ACC112 (cell line): ENCODE measurements at regions not wholly inside any gene's neighbourhood (a gene's known extent, or its start where the extent isn't known, plus 50 kb on each side); places are given as distances from the start of the nearest gene placed in this dataset.
"Not testable (repeated sequence)": the region's sequence is repeated elsewhere in the genome, so short reads cannot be mapped to it uniquely, and the experiment has no call there.

Source experiments
- H2AFZ ChIP-seq: fragments of 200-600 bp; sonication (generic); one replicate; pipeline ENCODE4 v1.6.0; 2017; ENCODE audit warnings: antibody characterized with exemption, low read length; ENCODE audit not compliant: unreplicated experiment
- H3K27ac ChIP-seq: fragments of 200-600 bp; sonication (generic); 2 replicates; pipeline ENCODE4 v1.5.1; 2014; ENCODE audit warnings: low read depth, mild to moderate bottlenecking, antibody characterized with exemption, low read length, moderate library complexity
- H3K27me3 ChIP-seq: fragments of 200-600 bp; sonication (generic); 2 replicates; pipeline ENCODE4 v1.6.1; 2014; ENCODE audit warnings: mild to moderate bottlenecking, antibody characterized with exemption, low read length, moderate library complexity, mixed read lengths; ENCODE audit not compliant: insufficient read depth
- H3K36me3 ChIP-seq: fragments of 200-600 bp; sonication (generic); 2 replicates; pipeline ENCODE4 v1.6.1; 2016; ENCODE audit warnings: mild to moderate bottlenecking, antibody characterized with exemption, low read length, moderate library complexity, mixed read lengths; ENCODE audit not compliant: insufficient read depth
- H3K4me1 ChIP-seq: fragments of 200-600 bp; sonication (generic); one replicate; pipeline ENCODE4 v1.6.1; 2016; ENCODE audit warnings: low read length, mixed read lengths; ENCODE audit not compliant: insufficient read depth, unreplicated experiment, control insufficient read depth
- H3K4me3 ChIP-seq: fragments of 200-600 bp; sonication (generic); 2 replicates; pipeline ENCODE4 v1.5.1; 2014; ENCODE audit warnings: mild to moderate bottlenecking, low read depth, low read length
- H3K79me2 ChIP-seq: fragments of 200-600 bp; sonication (generic); one replicate; pipeline ENCODE4 v1.6.0; 2016; ENCODE audit warnings: low read length; ENCODE audit not compliant: control insufficient read depth, unreplicated experiment, insufficient read depth

- not testable (repeated sequence) for H3K4me3 ChIP-seq, H3K27ac ChIP-seq, H3K4me1 ChIP-seq, H3K79me2 ChIP-seq, H2AFZ ChIP-seq, H3K36me3 ChIP-seq
- peaks cover 20% of the 10 kb centered on the region for H3K27me3 ChIP-seq
Observed at GRCh38 chr7:65631236-65631635, 241.6 kb upstream of the VKORC1L1 start.

GRCh38 chr7:65633587-65634404 is 239.1 kb upstream of the VKORC1L1 start:
- not testable (repeated sequence) for H3K27ac ChIP-seq, H3K36me3 ChIP-seq, H2AFZ ChIP-seq, H3K4me1 ChIP-seq, H3K4me3 ChIP-seq, H3K79me2 ChIP-seq, H3K27me3 ChIP-seq

- not testable (repeated sequence) for H3K36me3 ChIP-seq, H3K27ac ChIP-seq, H3K4me3 ChIP-seq, H3K79me2 ChIP-seq, H2AFZ ChIP-seq, H3K4me1 ChIP-seq, H3K27me3 ChIP-seq
Observed at GRCh38 chr7:65638918-65639317, 234.0 kb upstream of the VKORC1L1 start.

- H3K4me3 ChIP-seq, H3K36me3 ChIP-seq, H3K79me2 ChIP-seq, H3K4me1 ChIP-seq, H3K27me3 ChIP-seq, H3K27ac ChIP-seq, H2AFZ ChIP-seq: not testable (repeated sequence)
Observed at GRCh38 chr7:65639717-65640116, 233.2 kb upstream of the VKORC1L1 start.

GRCh38 chr7:65643498-65643897 is 229.4 kb upstream of the VKORC1L1 start:
- not testable (repeated sequence) for H3K36me3 ChIP-seq, H3K27ac ChIP-seq, H3K4me3 ChIP-seq, H3K4me1 ChIP-seq, H3K27me3 ChIP-seq, H3K79me2 ChIP-seq, H2AFZ ChIP-seq

- H3K79me2 ChIP-seq, H3K27me3 ChIP-seq, H3K27ac ChIP-seq, H3K4me1 ChIP-seq, H2AFZ ChIP-seq, H3K4me3 ChIP-seq, H3K36me3 ChIP-seq: not testable (repeated sequence)
Observed at GRCh38 chr7:65647153-65647964, 225.5 kb upstream of the VKORC1L1 start.

GRCh38 chr7:65651174-65651573 is 221.7 kb upstream of the VKORC1L1 start:
- H3K27me3 ChIP-seq, H3K36me3 ChIP-seq, H3K4me1 ChIP-seq, H3K27ac ChIP-seq, H3K79me2 ChIP-seq, H2AFZ ChIP-seq, H3K4me3 ChIP-seq: not testable (repeated sequence)

- not testable (repeated sequence) for H3K27ac ChIP-seq, H3K4me1 ChIP-seq, H3K27me3 ChIP-seq, H3K36me3 ChIP-seq, H2AFZ ChIP-seq, H3K4me3 ChIP-seq, H3K79me2 ChIP-seq
Observed at GRCh38 chr7:65651826-65652592, 220.9 kb upstream of the VKORC1L1 start.

- not testable (repeated sequence) for H3K4me1 ChIP-seq, H3K27me3 ChIP-seq, H3K79me2 ChIP-seq, H3K4me3 ChIP-seq, H2AFZ ChIP-seq, H3K36me3 ChIP-seq, H3K27ac ChIP-seq
Observed at GRCh38 chr7:65652669-65653068, 220.2 kb upstream of the VKORC1L1 start.

GRCh38 chr7:65656494-65657188 is 216.2 kb upstream of the VKORC1L1 start:
- not testable (repeated sequence) for H3K79me2 ChIP-seq, H3K27me3 ChIP-seq, H3K27ac ChIP-seq, H3K4me3 ChIP-seq, H2AFZ ChIP-seq, H3K4me1 ChIP-seq, H3K36me3 ChIP-seq
